ENCODE measurements at regions not wholly inside any gene's neighbourhood (a gene's known extent, or its start where the extent isn't known, plus 50 kb on each side); places are given as distances from the start of the nearest gene placed in this dataset.

GRCh38 chr4:176968094-176968493 is 175.4 kb upstream of the VEGFC start:
- no peak for TF ChIP-seq TAF1 (IDR thresholded peaks at IDR 0.05; ENCODE audit: borderline replicate concordance, insufficient read depth, low read length)
- no peak for TF ChIP-seq REST (IDR thresholded peaks at IDR 0.05; ENCODE audit: insufficient read depth in 1 of 2, low read depth in 2 of 2, low read length in 2 of 2)
- TF ChIP-seq FOXP2 (optimal IDR thresholded peaks at IDR 0.05; ENCODE audit: borderline replicate concordance, extremely low read depth, extremely low read length, insufficient read depth) = no peak
- no peak for TF ChIP-seq POLR2AphosphoS5 (IDR thresholded peaks at IDR 0.05; ENCODE audit: low read depth, low read length)
- no peak for TF ChIP-seq SIN3A (IDR thresholded peaks at IDR 0.05; ENCODE audit: borderline replicate concordance, insufficient read depth, low read length)

GRCh38 chr4:176969011-176969410 is 176.3 kb upstream of the VEGFC start:
- TF ChIP-seq POLR2AphosphoS5 (IDR thresholded peaks at IDR 0.05; ENCODE audit: low read depth, low read length) = no peak
- no peak for TF ChIP-seq FOXP2 (optimal IDR thresholded peaks at IDR 0.05; ENCODE audit: borderline replicate concordance, extremely low read depth, extremely low read length, insufficient read depth)
- TF ChIP-seq SIN3A (IDR thresholded peaks at IDR 0.05; ENCODE audit: borderline replicate concordance, insufficient read depth, low read length) = no peak
- TF ChIP-seq REST (IDR thresholded peaks at IDR 0.05; ENCODE audit: insufficient read depth in 1 of 2, low read depth in 2 of 2, low read length in 2 of 2) = no peak

GRCh38 chr4:176970853-176971252 is 178.1 kb upstream of the VEGFC start:
- TF ChIP-seq POLR2AphosphoS5 (IDR thresholded peaks at IDR 0.05; ENCODE audit: low read depth, low read length) (no peak), FOXP2 (optimal IDR thresholded peaks at IDR 0.05; ENCODE audit: borderline replicate concordance, extremely low read depth, extremely low read length, insufficient read depth) (no peak), TAF1 (IDR thresholded peaks at IDR 0.05; ENCODE audit: borderline replicate concordance, insufficient read depth, low read length) (no peak), SIN3A (IDR thresholded peaks at IDR 0.05; ENCODE audit: borderline replicate concordance, insufficient read depth, low read length) (no peak), REST (IDR thresholded peaks at IDR 0.05; ENCODE audit: insufficient read depth in 1 of 2, low read depth in 2 of 2, low read length in 2 of 2) (no peak)

GRCh38 chr4:176971576-176972115 is 178.9 kb upstream of the VEGFC start:
- TF ChIP-seq TAF1 (IDR thresholded peaks at IDR 0.05; ENCODE audit: borderline replicate concordance, insufficient read depth, low read length) = no peak

GRCh38 chr4:176979416-176979815 is 186.7 kb upstream of the VEGFC start:
- TF ChIP-seq FOXP2 (optimal IDR thresholded peaks at IDR 0.05; ENCODE audit: borderline replicate concordance, extremely low read depth, extremely low read length, insufficient read depth) = no peak

- TF ChIP-seq REST (IDR thresholded peaks at IDR 0.05; ENCODE audit: insufficient read depth in 1 of 2, low read depth in 2 of 2, low read length in 2 of 2) (no peak), POLR2AphosphoS5 (IDR thresholded peaks at IDR 0.05; ENCODE audit: low read depth, low read length) (no peak), TAF1 (IDR thresholded peaks at IDR 0.05; ENCODE audit: borderline replicate concordance, insufficient read depth, low read length) (no peak), FOXP2 (optimal IDR thresholded peaks at IDR 0.05; ENCODE audit: borderline replicate concordance, extremely low read depth, extremely low read length, insufficient read depth) (no peak), SIN3A (IDR thresholded peaks at IDR 0.05; ENCODE audit: borderline replicate concordance, insufficient read depth, low read length) (no peak)
Observed at GRCh38 chr4:176981074-176981473, 188.4 kb upstream of the VEGFC start.

Data from PFSK-1 (cell line).